ENCODE measurements at regions not wholly inside any gene's neighbourhood (a gene's known extent, or its start where the extent isn't known, plus 50 kb on each side); places are given as distances from the start of the nearest gene placed in this dataset.

GRCh38 chr12:88329833-88330232, 187.7 kb downstream of the TMTC3 start:
- TF ChIP-seq, protein P1, sequence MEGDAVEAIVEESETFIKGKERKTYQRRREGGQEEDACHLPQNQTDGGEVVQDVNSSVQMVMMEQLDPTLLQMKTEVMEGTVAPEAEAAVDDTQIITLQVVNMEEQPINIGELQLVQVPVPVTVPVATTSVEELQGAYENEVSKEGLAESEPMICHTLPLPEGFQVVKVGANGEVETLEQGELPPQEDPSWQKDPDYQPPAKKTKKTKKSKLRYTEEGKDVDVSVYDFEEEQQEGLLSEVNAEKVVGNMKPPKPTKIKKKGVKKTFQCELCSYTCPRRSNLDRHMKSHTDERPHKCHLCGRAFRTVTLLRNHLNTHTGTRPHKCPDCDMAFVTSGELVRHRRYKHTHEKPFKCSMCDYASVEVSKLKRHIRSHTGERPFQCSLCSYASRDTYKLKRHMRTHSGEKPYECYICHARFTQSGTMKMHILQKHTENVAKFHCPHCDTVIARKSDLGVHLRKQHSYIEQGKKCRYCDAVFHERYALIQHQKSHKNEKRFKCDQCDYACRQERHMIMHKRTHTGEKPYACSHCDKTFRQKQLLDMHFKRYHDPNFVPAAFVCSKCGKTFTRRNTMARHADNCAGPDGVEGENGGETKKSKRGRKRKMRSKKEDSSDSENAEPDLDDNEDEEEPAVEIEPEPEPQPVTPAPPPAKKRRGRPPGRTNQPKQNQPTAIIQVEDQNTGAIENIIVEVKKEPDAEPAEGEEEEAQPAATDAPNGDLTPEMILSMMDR (IDR thresholded peaks at IDR 0.05; ENCODE audit: unreplicated experiment): no peak
- no peak overlapping the region for H3K4me3 Mint-ChIP-seq (ENCODE audit: low read depth)

DNA sequence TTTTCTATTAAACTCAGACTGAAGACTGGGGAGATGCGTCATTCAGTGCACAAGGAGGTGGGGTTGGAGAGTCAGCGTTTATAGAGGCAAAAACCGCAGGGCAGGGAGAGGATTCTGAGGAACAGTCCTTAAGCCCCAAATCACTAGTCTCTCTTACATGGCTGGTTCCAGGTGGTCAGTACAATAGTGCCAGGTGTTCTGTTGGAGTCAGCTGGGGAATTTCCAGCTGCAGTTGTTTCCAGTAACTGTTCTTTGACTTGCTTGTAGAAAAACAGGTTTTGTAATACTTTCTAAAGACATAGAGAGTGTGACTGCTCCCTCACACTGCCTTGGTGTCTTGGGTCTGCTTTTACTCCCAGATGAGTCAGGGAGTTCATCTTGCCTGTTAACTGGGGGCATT, 192.2 kb downstream of the TMTC3 start:
- Mint-ChIP-seq H3K36me3 (ENCODE audit: insufficient read depth) (peaks cover 2% of the 10 kb centered on the region), H3K4me1 (ENCODE audit: low read depth) (peaks cover 8% of the 10 kb centered on the region), H3K9me3 (ENCODE audit: low read depth) (no peaks in the 10 kb centered on the region), H3K27ac (peak overlapping the region; percentile 60), H3K27me3 (no peaks in the 10 kb centered on the region), H3K4me3 (ENCODE audit: low read depth) (no peak overlapping the region)
- DNase-seq (ENCODE audit: low spot score, unreplicated experiment): no peak
- TF ChIP-seq, protein P1 (IDR thresholded peaks at IDR 0.05; ENCODE audit: unreplicated experiment): no peak

More at GRCh38 chr12:88329833-88330232, 187.7 kb downstream of the TMTC3 start:
- Mint-ChIP-seq H3K27ac (no peak overlapping the region), H3K4me1 (ENCODE audit: low read depth) (peaks cover 2% of the 10 kb centered on the region), H3K9me3 (ENCODE audit: low read depth) (peaks cover 3% of the 10 kb centered on the region), H3K27me3 (no peaks in the 10 kb centered on the region), H3K36me3 (ENCODE audit: insufficient read depth) (peaks cover 2% of the 10 kb centered on the region)
- DNase-seq (ENCODE audit: low spot score, unreplicated experiment): no peak

- Mint-ChIP-seq H3K36me3 (ENCODE audit: insufficient read depth) (peaks cover 2% of the 10 kb centered on the region), H3K4me1 (ENCODE audit: low read depth) (peaks cover 8% of the 10 kb centered on the region), H3K27me3 (no peaks in the 10 kb centered on the region), H3K9me3 (ENCODE audit: low read depth) (no peaks in the 10 kb centered on the region), H3K27ac (no peak overlapping the region), H3K4me3 (ENCODE audit: low read depth) (no peak overlapping the region)
- DNase-seq (ENCODE audit: low spot score, unreplicated experiment): no peak
- TF ChIP-seq, protein P1 (IDR thresholded peaks at IDR 0.05; ENCODE audit: unreplicated experiment): no peak
These were observed 194.1 kb downstream of the TMTC3 start for GRCh38 chr12:88336076-88336739.

DNA sequence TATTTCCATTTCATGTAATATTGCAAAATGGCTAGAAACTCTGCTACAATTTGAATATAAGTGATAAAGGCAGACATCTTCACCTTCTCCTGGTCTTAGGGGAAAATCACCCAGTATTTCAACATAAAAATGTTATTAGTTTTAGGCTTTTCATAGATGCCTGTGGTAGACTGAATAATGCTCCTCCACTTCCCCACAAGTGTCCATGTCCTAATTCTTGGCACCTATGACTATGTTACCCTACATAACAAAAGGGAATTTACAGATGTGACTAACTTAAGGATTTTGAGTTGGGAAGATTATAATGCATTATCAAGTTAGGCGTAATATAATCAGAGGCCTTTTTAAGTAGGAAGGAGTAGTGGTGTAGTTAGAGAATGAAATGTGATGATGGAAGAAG, 196.4 kb downstream of the TMTC3 start:
- H3K27me3 Mint-ChIP-seq: no peaks in the 10 kb centered on the region

DNA sequence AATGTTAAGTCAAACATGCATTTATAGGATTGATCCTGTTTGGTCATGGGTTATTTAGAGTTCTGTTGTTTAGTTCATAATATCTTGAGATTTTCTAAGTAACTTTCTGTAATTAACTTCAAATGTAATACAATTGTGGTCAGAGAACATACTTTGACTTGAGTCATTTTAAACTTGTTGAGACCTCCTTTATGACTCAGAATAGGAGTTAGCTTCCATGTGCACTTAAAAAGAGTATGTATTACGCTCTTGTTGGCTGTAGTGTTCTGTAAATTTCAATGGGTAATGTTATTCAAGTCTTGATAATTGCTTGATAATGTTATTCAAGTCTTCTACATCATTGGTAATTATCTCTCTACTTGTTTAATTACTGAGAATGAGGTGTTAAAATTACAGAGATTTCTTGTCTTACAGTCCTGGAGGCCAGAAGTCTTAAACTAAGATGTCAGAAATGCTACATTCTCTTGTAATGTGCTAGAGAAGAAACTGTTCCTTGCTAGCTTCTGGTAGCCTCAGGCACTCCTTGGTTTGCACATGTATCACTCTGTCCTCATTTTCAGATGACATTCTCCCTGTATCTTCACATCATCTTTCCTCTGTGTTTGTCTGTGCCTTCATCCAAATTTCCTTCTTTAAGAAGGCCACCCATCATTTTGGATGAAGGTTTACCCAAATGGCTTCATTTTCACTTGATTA, 197.3 kb downstream of the TMTC3 start:
- H3K36me3 Mint-ChIP-seq (ENCODE audit: insufficient read depth): no peaks in the 10 kb centered on the region
- H3K4me3 Mint-ChIP-seq (ENCODE audit: low read depth): no peak overlapping the region
- no peaks in the 10 kb centered on the region for H3K9me3 Mint-ChIP-seq (ENCODE audit: low read depth)
- H3K27me3 Mint-ChIP-seq: no peaks in the 10 kb centered on the region
- TF ChIP-seq, protein P1 (IDR thresholded peaks at IDR 0.05; ENCODE audit: unreplicated experiment): no peak
- peaks cover 7% of the 10 kb centered on the region for H3K4me1 Mint-ChIP-seq (ENCODE audit: low read depth)
- no peak for DNase-seq (ENCODE audit: low spot score, unreplicated experiment)
- no peak overlapping the region for H3K27ac Mint-ChIP-seq

More for the DNA sequence above, 196.4 kb downstream of the TMTC3 start:
- Mint-ChIP-seq H3K9me3 (ENCODE audit: low read depth) (no peaks in the 10 kb centered on the region), H3K4me3 (ENCODE audit: low read depth) (no peak overlapping the region), H3K27ac (no peak overlapping the region), H3K36me3 (ENCODE audit: insufficient read depth) (no peaks in the 10 kb centered on the region), H3K4me1 (ENCODE audit: low read depth) (peaks cover 8% of the 10 kb centered on the region)
- TF ChIP-seq, protein P1 (IDR thresholded peaks at IDR 0.05; ENCODE audit: unreplicated experiment): no peak
- no peak for DNase-seq (ENCODE audit: low spot score, unreplicated experiment)
